ENCODE measurements at regions not wholly inside any gene's neighbourhood (a gene's known extent, or its start where the extent isn't known, plus 50 kb on each side); places are given as distances from the start of the nearest gene placed in this dataset.

DNA sequence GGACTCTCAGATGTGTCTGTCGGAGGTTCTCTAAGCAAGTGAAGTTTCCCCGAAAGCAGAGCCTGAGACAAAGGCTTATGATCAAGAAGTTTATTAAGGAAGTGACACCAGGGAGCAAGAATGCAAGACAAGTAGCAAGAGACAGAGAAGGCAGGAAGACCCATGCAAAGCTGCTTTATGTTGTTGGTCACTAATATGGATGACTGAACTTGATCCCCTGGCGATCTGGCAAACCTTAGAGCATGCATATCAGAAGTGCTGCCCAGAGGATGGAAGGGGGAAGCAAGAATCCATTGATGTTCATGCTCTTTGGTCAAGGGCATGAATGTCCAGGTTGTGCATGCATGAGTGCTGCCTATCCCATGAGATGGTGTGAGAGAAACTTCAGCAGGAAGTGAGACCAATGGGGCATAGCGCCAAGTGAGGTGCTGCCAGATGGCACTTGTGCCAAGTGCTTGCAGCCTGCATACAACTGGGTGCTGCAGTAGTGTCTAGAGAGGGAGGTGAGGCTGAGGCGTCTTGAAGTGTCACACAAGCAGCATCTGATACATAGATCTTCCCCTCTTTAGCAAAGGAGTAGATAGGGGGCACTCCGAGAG is 176.5 kb downstream of the SALL1 start:
- TF ChIP-seq, protein P1, sequence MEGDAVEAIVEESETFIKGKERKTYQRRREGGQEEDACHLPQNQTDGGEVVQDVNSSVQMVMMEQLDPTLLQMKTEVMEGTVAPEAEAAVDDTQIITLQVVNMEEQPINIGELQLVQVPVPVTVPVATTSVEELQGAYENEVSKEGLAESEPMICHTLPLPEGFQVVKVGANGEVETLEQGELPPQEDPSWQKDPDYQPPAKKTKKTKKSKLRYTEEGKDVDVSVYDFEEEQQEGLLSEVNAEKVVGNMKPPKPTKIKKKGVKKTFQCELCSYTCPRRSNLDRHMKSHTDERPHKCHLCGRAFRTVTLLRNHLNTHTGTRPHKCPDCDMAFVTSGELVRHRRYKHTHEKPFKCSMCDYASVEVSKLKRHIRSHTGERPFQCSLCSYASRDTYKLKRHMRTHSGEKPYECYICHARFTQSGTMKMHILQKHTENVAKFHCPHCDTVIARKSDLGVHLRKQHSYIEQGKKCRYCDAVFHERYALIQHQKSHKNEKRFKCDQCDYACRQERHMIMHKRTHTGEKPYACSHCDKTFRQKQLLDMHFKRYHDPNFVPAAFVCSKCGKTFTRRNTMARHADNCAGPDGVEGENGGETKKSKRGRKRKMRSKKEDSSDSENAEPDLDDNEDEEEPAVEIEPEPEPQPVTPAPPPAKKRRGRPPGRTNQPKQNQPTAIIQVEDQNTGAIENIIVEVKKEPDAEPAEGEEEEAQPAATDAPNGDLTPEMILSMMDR (IDR thresholded peaks at IDR 0.05; ENCODE audit: extremely low read depth in 1 of 2, insufficient read depth in 1 of 2, low read depth in 1 of 2, low read length in 2 of 2), result no peak
- TF ChIP-seq POLR2A (IDR thresholded peaks at IDR 0.05; ENCODE audit: low read depth, low read length) (no peak), POLR2AphosphoS5 (IDR thresholded peaks at IDR 0.05; ENCODE audit: insufficient read depth, low read depth, low read length) (no peak)

All from endothelial cell of umbilical vein (primary cell).